ENCODE measurements at regions not wholly inside any gene's neighbourhood (a gene's known extent, or its start where the extent isn't known, plus 50 kb on each side); places are given as distances from the start of the nearest gene placed in this dataset.

DNA sequence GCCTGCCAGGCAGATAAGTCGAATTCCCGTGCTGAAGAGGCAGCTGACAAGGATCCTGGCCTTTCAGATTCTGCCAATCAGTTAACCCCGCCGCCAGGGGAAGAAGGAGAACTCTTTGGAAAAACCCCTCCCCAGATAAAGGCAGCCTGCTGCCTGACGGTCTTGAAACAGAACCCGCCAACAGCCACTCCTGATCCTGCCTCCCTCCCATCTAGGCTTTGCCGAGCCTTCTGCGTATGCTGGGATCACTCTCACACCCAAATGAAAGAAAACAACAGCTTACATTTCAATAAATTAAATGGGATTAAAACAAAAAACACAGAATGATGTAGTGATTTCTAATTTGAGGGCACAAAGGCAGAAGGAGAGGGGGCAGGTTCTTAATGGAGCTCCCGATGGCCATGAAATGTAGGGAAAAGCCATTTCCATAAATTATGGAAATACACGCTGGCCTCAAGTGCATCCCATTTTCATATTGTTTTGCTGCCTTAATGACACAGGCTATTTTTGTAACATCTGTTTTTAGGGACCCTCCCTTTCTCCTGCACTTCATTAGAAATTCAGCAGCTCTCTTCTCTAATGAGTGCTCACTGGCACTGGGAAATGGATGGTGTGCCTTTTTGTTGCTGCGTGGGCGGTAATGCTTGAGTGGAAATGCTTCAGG lies 319.1 kb downstream of the MED10 start:
- DNase-seq: no peak

DNA sequence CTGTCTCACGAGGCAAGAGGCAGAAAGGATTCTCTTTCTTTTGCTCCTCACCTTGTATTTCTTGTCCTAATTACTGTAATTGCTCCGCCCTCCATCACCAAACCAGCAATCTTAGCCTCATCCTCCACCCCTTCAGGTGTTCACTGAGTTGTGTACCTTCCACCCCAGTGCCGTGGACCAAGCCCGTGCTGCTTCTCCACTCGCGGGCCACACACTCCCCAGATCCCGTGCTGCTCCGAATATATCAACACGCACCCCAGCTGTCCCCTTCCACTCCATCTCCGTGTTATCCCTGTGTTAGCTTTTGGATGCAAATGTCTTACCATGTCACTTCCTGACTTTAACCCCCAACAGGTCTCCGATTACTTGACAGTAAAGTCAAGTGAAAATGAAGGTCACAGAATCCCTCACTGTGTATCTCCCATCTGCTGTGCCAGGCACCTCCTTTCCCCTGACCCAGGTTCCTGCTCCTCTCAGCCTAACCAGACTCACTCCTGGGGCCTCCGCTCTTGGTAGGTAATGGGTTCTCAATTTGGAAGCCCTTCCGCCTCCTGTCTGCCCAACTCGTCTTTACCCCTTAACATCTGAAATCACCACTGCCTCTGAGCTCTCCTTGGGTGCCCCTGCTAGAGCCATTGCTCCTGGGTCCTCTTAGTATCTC lies 320.2 kb downstream of the MED10 start:
- no peak for DNase-seq

DNA sequence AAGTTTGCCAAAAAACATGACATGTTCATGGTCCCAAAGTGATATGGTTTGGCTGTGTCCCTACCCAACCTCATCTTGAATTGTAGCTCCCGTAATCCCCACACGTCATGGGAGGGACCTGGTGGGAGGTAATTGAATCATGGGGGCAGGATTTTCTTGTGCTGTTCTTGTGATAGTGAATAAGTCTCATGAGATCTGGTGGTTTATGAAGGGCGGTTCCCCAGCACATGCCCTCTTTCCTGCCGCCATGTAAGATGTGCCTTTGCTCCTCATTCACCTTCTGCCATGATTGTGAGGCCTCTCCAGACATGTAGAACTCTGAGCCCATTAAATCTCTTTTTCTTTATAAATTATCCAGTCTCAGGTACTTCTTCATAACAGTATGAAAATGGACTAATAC lies 322.1 kb downstream of the MED10 start:
- no peak for DNase-seq

DNA sequence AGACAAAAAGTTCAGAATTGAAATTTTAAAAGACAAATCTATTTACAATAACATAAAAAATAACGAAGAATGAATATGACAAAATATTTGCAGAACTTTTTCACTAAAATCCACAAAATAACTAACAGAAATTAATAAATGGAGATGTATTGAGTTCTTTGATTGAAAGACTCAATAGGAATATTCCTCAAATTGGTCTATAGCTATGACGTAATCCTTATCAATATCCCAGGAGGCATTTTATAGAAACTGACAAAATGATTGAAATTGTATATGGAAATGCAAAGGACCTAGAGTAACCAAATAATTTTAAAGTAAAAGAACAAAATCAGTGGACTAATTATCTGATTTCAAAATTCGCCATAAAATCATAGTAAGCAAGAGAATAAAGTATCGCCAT lies 328.7 kb downstream of the MED10 start:
- no peak for DNase-seq

DNA sequence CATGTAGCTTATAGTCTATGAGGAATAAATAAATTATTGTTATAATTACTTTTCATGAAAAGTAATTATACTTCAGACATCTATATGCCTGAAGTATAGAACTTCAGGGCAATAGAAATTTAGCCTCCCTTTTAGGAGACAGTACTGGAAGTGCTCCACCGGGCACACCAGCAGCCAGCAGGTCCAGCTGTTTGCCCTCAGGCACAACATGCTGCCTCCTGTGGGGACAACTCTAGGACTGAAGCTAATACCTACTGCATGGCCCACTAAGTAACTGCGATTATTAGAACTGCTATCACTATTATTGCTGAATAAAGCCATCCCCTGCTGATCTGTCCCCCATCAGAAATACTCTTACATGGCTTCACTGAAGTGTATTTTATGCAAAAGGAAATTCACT lies 329.6 kb downstream of the MED10 start:
- DNase-seq: no peak

DNA sequence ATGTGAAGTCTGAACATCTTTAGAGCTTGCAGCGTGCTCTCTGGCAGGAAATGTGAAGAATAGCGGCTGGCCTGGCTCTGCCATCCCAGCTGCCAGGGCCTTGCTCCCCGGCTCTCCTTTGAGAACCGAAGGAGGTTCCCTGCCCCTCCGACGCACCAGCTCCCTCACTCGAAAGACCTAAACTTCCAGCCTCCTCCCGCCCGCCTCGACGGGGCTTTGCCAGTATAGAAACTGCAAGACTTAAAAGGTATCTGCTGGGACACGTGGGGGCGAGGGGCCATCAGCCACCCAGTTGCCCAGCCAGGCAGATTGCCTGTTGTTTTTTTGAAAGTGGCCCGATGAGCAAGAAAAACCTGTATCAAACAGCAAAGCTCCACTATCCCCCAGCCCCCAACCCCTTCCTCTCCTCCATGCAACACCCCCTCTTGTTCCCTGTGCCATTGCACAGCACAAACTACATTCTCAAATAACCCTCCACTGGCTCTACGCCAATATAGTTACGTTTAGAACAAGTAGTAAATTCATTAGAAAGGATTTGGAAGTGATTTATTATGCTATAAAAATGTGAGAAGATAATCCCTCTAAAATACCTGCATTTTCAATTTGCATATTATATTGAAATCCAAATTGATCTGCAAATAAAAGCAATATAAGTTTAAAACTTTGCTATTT lies 331.9 kb downstream of the MED10 start:
- no peak for DNase-seq

DNA sequence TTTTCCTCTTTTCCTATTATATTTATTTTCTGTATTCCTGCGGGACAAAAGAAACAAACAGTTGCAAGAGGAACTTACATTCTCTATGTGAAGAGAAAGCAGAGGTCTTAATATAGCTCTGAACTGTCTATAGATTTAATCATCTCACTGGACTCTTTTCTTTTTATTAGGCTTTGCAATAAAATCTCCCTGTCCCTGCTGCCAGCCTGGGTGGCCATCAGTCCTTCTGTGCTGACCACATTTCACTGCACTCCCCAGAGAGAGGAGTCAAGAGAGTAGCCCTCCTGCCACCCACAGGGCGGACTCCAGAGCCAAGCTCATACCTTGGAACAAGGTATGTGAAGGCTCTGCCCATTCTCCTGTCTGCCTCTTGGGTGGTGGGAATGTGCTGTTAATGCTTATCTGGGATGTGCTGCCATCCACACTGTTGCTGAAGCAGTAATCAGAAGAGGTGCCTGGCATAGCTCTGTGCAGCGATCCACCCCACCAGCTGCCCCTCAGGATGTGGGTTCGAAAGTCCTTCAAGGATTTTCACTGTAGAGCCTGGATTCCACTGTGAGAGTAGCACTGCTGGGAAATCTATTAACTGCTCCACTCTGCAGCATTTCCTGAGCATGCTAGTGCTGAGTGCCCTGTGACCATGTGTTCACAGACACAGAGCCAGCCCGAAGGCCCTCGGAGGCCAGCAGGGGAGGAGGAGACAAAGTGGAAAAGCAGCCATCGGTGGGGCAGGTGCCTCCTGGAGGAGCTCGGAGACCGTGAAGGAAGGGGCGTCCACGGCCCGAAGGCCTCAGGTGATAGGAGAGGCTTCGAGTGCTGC lies 334.6 kb downstream of the MED10 start:
- DNase-seq: no peak

DNA sequence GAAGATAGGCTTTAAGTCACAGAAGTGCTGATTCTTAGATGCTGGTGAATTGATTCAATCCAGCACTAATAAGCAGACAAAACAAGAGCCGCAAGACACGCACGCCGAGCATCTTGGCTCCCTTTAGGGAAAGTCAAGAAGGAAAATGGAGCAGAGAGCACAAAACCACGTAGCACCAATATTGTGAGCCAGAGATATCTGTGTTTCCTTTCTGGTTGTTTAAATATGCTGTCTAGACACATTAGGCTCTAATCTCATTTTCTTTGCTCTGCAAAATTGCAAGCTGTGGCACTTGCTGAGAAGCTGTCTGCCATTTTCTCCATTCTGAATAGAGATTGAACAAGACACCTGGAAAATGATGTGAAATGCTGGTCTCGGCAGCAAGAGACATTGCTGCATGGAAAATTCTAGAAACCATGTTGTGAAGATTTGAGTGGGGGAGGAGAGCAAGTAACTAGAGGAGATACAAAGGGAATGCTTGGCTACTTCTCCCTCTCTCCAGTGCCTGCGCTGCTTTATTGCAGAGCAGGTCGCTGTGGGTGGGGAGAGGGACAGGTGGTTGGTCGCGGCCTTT lies 336.3 kb downstream of the MED10 start:
- no peak for DNase-seq

DNA sequence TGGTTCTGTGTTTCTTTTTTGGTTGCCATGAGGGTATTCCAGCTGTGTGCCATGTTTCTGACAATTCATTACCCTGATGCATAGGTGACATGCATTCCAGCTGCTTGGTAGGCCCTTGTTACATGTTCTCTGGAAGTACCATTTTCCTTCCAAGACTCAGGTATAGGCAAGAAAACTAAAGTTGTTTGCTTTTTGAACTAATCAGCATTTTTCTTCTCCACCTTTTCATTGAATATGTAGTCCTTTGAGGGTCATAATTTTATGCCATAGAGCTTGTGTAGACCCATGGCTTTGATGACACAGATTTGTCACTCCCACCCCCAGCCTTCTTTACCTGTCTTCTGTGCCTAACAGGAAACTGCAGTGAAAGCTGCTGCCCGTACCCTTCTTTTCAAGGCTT lies 339.2 kb downstream of the MED10 start:
- no peak for DNase-seq

DNA sequence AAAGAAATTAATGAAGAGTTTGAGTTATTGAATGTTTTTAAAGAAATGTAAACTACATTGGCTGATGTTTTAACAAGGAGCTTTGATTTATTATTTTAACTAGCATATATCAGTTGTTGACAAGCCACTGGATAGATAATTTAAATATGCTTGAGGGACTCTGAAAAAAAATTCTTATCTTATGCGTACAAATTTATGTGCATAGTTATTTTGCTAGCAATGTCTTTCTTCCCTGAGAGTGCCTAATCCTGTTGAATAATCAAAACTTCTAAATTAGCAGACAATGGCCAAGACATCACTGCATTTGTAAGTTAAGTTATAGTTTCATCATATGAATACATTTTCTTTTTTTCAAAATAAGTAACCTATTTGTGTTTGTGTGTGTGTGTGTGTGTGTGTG lies 342.3 kb downstream of the MED10 start:
- no peak for DNase-seq

DNA sequence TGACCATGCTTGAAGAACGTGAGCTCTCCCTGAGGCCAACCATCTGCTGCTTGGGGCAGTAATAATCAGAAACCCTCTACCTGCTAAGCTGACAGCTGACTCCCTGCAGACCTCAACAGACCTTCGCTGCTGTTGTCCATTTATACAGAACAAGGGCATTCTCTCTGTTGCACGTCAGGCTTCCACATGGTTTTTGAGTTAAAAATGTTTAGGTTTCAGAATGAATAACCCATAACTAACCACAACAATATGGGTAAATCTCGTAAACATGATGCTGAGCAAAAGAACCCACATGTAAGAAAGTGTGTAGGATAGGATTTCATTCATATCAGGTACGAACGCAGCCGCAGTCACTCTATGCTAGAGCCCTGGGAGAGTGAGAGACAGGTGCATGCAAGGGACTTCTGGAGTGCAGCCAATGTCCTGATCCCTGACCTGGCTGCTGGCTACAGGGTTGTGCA lies 348.5 kb downstream of the MED10 start:
- DNase-seq: no peak

DNA sequence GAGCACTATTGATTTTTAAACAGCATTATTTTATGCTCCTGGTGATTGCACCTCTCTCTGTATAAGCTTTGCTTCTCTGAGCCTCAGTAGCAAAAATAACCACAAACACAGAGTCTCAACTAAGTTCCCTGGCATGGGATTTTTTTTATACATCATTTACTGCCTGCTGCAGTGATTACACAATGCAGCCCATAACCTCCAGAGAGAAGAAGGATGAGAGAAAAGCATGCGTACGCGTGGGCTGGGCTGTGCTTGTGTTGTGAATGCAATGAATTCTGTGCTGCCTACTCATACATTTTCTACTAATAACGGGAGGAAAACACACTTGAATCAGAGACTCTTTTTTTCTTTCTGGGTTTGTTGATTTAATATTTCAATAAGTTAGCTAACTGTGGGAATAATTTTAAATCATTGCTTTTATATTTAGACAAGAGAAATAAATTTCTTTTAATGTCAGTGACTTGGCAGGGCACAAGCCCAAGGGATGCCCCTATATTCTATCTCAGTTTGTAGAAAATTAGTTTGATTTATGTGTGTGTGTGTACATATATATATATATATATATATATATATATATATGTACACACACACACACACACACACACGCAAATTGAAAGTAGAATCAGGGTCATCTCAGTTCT lies 351.5 kb downstream of the MED10 start:
- no peak for DNase-seq

DNA sequence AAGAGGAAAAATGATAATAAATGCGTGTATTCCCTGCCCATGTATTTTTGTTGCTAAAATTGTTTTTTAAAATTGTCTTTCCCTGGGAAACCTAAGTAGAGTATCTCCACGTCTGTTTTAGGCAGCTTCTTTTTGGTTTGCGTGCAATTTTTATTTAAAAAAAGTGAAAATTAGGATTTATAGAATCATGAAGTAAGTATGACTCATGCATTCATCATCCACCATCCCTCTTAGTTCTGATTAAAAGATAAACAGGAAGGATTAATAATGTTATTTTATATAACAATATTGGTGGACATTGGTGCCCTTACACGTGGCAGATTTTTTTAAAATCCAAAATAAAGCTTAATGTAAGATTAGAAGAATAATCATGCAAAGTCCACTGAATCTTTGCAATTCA lies 358.7 kb downstream of the MED10 start:
- no peak for DNase-seq

DNA sequence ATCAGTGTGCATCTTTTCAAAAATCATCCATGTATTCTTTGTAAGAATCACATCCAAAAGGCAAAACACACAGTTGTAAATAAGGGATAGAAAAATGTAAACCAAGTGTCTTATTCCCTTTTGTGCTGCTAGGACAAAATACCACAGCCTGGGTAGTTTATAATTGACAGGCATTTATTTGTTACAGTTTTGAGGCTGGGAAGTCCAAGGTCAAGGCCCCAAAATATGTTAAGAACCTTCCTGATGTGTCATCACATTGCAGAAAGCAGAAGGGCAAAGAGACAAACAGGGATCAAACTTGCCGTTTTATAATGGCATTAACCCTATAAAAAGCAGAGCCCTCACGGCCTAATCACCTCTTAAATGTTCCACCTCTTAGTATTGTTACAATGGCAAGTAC lies 364.8 kb downstream of the MED10 start:
- DNase-seq: no peak

DNA sequence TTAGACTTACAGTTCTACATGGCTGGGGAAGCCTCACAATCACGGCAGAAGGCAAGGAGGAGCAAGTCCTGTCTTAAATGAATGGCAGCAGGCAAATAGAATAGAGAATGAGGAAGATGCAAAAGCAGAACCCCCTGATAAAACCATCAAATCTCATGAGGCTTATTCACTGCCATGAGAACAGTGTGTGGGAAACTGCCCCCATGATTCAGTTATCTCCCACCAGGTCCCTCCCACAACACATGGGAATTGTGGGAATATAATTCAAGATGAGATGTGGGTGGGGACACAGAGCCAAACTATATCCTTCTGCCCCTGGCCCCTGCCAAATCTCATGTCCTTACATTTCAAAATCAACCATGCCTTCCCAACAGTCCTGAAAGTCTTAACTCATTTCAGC lies 367.1 kb downstream of the MED10 start:
- no peak for DNase-seq

DNA sequence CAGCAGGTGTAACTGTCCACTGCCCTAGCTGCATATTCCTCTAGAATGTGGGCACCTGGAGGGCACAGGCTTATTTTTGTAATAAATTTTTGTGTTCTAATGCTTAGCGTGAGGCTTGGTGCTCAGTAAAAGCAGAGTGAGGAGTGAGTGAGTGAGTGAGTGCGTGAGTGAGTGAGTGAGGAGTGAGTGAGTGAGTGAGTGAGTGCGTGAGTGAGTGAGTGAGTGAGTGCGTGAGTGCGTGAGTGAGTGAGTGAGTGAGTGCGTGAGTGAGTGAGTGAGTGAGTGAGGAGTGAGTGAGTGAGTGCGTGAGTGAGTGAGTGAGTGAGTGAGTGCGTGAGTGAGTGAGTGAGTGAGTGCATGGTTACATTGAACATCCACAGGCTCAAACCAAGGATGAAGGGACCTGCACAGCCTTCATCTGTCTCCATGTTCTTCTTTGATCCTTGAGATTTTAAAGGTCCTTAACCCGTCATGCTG lies 371.5 kb downstream of the MED10 start:
- no peak for DNase-seq

DNA sequence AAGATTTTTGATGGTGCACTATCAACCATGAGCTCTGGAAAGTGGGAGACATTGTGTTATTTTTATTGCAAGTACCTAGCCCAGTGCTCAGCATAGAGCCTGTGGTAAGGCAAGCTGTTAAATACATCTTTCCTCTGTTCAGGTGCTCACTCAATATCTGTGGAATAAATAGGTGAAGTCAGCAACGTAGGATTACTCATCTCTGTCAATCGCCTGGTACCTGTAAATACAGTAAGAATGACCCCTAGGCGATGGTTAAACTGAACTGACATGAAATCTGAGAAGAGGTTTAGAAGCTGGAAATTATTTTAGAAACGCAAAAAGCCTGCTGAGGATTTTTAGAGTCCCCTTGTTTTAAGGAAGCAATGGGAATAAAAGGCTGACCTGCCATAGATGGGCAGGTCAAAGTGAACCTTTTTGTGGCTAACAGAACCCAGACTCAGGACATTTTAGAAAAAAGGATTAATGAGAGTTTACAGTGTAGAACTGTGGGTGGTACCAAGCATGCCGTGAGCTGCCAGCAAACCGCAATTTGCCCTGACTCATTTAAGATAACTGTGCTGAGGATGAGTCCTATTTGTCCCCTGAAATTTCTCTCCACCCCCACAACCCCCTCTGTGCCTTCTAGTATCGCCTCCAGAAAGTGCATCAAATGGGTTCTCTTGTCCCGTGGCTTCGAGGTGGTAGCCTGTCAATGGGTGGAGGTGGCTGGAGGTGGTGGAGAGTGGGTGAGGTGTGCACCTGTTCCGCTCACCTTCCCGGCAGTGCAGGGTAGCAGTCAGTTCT lies 375.1 kb downstream of the MED10 start:
- no peak for DNase-seq

DNA sequence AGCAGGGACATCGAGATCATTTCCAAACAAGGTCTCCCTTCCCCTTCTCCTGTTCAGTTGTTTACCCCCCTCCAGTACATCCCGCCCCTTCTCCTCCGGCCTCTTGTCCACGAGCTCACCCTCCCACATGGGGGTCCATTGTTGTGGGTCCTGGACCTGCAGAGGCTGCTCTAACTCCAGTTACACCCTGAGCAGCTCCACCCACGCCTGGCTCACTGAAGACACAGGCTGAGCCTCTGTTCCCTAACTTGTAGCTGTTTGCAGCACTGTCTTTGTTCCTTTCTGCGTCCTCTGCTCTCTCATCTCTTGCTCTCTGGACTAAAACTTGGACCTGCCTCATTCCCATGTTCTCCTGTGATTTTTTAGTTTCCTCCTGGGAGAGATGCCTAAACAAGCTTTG lies 377.5 kb downstream of the MED10 start:
- DNase-seq: no peak

DNA sequence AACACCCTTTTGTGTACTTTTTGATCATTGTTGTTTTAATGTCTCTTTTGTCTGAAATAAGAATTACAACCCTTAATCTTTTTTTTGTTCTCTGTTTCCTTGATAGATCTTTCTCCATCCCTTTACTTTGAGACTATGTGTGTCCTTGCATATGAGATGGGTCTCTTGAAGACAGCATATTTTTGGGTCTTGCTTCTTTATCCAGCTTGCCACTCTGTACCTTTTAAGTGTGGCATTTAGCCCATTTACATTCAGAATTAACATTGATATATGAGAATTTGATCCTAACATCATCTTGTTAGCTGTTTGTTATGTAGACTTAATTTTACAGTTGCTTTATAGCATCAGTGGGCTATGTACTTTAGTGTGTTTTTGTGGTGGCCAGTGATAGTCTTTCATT lies 382.5 kb downstream of the MED10 start:
- no peak for DNase-seq

DNA sequence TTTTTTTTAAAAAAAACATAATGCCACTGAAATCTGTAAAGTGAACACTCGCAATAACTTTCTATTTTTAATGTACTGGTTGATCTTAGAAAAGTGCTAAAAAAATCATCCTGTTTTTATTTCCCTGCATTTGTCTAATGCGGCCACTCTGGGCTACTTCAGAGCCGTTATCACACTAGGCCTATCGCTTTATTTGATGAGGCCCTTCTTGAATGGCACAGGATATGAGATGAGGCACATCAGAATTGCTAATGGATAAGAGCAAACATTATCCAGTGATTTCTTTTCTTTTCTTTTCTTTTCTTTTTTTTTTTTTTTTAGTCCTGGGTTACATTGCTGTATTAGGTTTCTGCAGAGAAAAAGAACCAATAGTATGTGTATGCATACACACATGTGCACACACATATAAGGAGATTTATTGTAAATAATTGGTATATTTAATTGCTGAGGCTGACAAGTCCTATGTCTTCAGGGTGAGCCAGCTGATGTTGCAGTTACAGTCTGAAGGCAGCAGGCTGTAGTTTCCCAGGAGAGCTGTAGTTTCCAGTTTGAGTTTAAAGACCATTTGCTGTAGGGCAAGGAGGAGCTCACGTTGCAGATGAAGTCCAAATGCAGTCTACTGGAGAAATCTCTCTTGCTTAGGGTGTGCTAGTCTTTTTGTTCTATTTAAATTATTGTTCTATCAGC lies 391.7 kb downstream of the MED10 start:
- DNase-seq: no peak

DNA sequence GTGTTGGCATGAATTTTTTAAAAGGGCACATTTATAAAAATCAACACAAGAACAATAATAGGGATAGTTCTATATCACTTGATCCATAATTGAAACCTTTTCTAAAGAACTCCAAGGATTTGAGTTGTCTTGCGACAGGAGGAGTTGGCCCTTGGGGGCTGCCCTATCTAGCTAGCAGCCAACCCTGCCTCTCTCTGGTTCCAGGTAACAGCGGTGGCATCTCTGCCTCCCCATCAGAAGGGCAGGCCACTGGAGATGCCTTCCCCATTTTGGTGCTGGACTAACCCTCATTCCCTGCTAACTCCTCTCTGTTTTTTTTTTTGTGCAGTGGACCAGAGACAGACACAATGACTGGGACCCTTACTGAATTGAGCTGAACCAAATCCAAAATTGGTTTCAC lies 393.0 kb downstream of the MED10 start:
- DNase-seq: no peak
